Stimulated activated CD8-positive, alpha-beta memory T cell treated with anti-CD3 and anti-CD28 coated beads, Interleukin-12 subunit alpha, Interleukin-12 subunit beta, amount 100 ng/mL, for 1 hour (primary cell): ENCODE measurements at regions not wholly inside any gene's neighbourhood (a gene's known extent, or its start where the extent isn't known, plus 50 kb on each side); places are given as distances from the start of the nearest gene placed in this dataset.
"Not testable (repeated sequence)": the region's sequence is repeated elsewhere in the genome, so short reads cannot be mapped to it uniquely, and the experiment has no call there.

Experiments
- DNase-seq: peaks from one replicate; pipeline ENCODE4 v3.0.0-alpha.2; 2020; ENCODE audit warnings: low read depth

DNA sequence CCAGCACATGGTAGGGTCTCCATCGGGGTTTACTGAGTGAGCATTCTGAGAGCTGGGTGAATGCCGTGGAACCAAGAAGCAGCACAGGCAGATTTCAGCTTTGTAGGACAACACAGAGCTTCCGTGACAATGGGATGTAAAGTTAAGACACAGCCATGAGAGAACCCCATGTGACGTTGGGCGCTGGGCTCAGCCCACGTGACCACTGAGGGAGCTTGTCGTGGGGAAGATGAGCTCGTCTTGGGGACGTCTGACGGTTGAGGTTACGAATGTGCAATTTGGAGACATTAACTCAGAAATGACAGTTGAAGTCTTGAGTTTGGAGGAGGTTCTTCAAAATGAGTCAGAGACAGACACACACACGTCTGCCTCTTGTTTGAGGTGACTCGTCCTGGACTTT, 51.5 kb upstream of the MUC20 start:
- not testable (repeated sequence) for DNase-seq

DNA sequence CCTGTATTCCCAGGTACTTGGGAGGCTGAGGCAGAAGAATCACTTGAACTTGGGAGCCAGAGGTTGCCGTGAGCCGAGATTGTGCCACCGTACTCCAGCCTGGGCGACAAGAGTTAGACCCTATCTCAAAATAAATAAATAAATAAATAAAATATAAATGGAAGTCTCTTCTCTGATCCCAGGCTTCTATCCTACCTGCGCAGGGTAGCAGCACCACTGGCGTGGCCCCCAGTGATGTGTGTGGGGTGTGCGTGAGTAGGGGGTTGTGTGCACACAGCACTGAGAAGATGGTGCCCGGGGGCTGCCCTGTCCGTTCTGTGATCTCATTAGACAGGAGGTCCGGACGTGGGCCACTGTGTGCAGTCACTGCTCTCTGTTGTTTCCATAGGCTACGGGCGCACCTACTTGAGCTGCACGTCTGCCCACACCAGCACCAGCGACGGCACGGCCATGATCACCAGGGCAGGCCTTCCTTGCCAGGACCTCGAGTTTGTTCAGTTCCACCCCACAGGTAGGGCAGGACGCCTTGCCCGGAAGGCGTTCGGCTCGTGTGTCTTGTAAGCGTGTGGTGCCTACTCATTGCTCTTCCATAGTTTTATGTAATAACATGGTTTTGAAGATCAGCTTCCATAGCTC, 52.5 kb upstream of the MUC20 start:
- DNase-seq, result not testable (repeated sequence)

DNA sequence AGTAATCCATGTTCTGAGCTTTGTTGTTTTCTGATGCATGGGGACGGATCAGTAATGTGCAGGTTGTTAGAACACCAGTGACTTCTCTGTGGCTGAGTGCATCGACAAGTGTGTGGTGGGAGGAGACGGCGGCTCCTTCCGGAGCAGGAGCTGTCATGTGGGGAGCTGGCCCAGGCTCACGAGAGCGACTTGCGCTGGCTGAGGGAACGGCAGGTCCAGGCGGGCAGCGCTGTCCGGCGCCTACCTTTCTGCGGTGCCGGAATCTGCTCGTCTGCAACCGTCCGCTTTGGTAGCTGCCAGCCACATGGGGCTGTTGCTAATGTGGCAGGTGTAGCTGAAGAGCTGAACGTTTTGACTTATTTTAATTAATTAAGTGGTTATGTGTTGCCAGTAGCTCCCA, 55.5 kb upstream of the MUC20 start:
- DNase-seq, result not testable (repeated sequence)

DNA sequence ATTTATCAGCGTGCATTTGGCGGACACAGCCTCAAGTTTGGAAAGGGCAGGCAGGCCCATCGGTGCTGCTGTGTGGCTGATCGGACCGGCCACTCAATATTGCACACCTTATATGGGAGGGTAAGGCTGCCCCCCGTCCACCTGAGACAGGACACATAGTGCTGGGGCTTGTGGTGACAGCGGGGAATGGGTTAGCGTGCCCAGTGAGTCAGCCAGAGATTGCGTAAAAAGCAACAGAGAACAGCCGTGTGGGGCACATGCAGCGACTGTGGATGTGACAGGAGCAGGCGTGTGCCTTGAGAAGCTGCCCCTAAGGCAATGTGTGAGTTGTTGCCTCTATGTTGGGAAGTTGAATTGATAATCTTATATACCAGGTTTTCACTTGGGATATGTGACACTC, 56.6 kb upstream of the MUC20 start:
- not testable (repeated sequence) for DNase-seq

DNA sequence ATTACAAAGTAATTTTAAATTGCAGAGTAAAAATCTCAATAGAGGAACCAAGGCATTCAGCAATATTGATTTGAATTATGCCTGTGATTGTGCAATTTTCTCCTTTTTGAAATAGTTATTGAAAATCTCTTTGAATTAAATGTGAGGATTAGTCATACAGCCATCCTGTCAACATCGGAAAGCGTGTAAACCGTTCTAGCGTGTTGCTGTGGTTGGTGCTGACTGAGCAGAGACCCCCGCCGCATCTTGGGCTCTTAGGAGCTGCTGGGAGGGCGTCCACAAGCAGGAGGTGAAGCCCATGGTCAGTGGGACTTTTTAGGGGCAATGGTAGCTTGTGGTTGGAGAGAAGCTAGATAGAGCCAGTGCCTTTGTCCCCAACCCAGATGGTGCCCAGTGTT, 61.6 kb upstream of the MUC20 start:
- DNase-seq, result not testable (repeated sequence)

DNA sequence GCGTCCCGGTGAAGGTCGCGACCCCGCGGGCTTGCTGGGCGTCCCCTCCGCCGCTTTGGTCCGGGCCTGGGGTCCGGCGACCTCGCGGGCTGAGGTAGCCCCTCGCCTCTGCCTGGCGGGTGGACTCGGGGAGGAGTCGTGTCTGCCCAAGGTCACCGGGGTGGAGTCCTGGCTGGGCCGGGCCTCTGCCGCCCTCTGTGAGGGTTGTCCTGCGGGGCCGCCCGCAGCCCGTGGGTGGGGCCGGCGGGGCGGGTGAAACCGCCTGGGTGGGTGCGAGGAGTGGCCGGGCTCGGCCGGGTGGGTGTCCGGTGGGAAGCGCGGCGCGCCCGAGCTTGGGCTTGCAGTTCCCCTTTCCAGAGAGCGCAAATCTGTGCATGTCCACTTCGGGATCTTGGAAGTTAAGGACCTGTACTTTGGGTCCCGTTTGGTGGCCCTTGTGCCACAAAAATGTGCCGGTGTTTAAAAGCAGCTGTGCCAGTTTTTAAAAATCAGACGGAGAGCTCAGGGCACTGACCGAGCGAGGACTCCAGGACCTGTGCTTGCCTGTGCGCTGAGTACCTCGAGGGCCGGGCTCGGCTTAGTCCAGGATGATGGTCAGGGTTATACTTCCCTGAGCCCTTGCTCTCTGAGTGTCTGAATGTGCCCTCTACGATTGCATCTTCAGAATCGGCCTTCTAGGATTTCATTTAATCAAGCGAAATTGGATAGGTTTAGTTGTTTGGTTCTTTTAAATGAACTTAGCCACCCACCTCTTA, 62.2 kb upstream of the MUC20 start:
- not testable (repeated sequence) for DNase-seq

DNA sequence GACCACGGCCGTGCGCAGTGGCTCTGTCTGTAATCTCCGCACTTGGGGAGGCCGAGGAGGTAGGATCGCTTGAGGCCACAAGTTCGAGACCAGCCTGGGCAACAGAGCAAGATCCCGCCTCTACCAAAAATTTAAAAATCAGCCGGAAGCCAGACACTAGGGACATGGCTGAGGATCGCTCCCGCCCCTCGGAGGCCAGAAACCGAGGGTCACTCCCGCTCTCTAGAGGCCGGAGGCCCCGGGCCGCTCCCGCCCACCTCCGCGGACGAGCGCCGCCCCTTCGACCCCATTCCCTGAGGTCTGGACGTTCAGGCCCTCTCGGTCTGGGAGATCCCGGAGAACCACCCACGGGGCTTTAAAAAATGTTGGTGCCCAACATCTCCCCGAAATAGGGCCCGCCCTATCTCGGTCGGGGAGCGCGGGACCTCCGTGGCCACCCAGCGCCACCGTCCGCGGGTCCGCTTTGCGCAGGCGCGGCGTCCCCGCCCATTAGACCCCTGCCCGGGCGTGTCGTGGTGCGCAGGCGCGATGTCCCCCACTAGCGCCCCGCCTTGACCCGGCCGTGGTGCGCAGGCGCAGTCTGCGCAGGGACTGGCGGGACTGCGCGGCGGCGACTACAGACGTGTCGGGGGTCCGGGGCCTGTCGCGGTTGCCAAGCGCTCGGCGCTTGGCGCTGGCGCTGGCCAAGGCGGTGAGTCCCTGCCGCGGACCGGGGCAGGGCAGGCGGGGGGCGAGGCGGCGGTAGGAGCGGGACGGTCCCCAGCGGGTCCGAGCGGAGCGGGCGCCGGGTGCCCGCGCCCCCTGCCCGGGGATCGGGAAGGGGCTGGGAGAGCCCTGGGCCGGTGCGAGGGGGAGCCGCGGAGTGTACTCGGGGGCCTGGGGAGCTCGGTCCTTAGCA, 63.1 kb upstream of the MUC20 start:
- peak; percentile 88 for DNase-seq

DNA sequence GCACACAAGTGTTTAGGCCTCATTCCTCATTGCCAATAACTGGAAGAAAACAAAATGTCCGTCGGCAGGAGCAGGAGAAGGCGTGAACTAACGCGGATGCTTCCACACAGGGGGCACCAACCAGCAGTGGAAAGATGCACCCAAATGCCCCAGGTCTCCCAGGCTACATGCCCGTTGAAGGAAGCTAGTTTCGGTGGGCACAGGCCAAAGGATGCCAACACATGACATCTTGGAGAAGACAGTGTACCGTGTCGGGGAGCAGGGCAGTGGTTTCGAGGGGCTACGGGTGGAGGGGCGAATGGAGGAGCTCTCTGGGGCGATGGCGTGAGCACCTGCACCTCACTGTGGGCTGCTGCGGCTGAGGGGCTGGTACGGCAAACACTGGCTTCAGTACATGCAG, 64.7 kb upstream of the MUC20 start:
- not testable (repeated sequence) for DNase-seq

DNA sequence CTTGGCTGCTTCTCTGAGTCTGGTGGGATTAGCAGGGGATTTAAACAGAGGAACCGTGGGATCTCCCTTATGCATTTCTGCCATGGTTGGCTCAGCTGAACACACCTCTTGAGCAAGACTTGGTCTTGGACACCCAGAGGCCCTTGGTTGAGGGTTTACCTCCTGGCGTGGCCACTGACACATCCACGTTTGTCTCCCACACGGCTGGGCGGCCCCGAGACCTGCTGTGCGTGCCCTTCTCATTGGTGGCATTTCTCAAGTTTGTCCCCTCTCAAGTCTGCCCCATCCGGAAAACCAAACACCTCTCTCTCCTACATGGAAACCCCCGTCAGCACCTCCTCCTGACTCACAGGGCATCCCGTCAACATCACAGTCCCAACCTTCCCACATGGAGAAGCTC, 66.0 kb upstream of the MUC20 start:
- DNase-seq, result not testable (repeated sequence)

DNA sequence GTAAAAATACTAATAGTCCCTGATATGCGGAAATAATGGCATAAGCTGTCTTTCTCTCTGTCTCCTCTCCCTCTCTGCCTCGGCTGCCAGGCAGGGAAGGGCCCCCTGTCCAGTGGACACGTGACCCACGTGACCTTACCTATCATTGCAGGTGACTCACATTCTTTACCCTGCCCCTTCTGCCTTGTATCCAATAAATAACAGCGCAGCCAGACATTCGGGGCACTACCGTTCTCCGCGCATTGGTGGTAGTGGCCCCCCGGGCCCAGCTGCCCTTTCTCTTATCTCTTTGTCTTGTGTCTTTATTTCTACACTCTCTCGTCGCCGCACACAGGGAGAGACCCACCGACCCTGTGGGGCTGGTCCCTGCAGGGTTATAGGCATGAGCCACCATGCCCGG, 66.6 kb upstream of the MUC20 start:
- not testable (repeated sequence) for DNase-seq

DNA sequence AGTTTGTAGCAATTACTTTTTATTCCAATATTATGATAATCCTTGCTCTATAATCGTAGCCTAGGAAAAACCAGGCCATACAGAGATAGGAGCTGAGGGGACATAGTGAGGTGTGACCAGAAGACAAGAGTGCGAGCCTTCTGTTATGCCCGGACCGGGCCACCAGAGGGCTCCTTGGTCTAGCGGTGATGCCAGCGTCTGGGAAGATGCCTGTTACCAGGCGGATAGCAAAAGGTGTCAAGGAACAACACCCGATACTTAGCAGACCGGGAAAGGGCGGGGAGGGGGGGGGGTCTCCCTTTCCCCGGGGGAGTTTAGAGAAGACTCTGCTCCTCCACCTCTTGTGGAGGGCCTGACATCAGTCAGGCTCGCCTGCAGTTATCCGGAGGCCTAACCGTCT, 67.1 kb upstream of the MUC20 start:
- DNase-seq, result not testable (repeated sequence)

DNA sequence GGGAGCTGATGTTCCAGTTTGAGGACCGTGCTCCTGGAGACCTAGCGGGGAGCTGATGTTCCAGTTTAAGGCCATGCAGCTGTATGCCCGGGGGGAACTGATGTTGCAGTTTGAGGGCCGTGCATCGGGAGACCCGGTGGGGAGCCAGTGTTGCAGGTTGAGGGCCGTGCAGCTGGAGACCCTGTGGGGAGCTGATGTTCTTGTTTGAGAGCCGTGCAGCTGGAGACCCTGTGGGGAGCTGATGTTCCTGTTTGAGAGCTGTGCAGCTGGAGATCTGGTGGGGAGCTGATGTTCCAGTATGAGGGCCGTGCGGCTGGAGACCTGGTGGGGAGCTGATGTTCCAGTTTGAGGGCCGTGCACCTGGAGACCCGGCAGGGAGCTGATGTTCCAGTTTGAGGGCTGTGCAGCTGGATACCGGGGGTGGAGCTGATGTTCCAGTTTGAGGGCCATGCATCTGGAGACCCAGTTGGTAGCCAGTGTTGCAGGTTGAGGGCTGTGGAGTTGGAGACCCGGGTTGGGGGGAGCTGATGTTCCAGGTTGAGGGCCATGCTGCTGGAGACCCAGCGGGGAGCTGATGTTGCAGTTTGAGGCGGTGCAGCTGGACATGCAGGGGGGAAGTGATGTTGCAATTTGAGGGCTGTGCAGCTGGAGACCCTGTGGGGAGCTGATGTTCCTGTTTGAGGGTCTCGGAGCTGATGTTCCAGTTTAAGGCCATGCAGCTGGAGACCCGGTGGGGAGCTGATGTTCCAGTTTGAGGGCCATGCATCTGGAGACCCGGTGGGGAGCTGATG, 64.4 kb upstream of the APOD start:
- DNase-seq, result not testable (repeated sequence)

DNA sequence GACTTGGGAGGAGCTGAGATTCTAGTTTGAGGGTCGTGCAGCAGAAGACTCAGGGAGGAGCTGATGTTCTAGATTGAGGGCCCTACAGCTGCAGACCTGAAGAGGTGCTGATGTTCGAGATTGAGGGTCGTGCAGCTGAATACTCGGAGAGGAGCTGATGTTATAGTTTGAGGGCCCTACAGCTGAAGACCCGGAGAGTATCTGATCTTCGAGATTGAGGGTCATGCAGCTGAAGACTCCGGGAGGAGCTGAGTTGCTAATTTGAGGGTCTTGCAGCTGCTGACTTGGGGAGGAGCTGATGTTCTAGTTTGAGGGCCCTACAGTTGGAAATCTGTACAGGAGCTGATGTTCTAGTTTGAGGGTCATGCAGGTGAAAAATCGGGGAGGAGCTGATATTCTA, 62.1 kb upstream of the APOD start:
- DNase-seq, result not testable (repeated sequence)

DNA sequence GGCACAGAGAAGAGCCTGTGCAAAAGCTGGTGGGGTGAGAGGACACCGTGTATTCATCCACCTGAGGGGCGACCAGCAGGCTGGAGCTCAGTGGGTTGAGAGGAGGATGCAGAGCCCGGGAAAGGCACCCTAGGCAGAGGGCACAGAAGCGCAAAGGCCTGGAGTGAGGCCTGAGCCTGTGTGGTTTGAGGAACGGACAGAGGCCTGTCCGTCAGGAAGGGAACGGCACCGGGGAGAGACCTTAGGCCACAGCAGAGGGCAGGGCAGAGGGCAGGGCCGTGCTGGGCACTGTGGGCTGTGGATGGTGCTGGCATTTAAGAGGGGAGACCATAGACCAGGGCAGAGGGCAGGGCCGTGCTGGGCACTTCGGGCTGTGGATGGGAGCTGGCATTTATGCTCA, 59.5 kb upstream of the APOD start:
- not testable (repeated sequence) for DNase-seq

DNA sequence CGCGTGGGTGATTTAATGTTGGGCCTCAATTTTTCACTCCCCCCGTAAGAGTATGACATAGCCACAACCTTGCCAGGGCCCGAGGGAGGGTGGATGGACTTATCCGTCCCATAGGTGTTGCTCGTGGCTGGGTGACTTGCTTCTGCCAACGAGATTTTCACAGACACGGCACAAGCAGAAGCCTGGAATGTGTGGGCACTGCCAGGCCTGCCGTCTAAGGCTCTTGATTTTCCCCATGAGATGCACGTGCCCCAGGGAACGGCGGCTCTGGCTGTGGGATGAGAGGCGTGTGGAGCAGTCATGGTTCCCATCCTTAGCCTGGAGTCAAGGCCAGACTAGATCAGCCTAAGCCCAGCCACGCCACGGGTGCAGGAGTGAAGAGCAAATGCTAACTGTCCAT, 58.6 kb upstream of the APOD start:
- DNase-seq, result not testable (repeated sequence)

DNA sequence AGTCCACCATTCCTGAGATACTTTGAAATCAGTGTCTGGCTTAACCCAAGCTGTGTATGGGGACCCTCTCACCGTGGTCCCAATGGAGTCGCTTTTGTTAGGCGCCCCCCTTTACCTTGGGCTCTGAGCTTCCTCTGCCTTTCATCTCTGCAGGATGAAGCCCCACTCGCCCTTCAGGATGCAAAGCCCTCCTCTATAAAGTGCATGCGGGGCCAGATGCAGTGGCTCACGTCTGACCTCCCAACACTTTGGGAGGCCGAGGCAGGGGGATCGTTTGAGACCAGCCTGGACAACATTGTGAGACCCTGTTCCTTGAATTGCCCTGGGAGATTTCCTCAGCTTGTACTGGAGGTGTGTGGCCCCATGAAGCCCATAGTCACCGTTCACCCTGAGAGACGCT, 54.7 kb upstream of the APOD start:
- DNase-seq, result not testable (repeated sequence)

DNA sequence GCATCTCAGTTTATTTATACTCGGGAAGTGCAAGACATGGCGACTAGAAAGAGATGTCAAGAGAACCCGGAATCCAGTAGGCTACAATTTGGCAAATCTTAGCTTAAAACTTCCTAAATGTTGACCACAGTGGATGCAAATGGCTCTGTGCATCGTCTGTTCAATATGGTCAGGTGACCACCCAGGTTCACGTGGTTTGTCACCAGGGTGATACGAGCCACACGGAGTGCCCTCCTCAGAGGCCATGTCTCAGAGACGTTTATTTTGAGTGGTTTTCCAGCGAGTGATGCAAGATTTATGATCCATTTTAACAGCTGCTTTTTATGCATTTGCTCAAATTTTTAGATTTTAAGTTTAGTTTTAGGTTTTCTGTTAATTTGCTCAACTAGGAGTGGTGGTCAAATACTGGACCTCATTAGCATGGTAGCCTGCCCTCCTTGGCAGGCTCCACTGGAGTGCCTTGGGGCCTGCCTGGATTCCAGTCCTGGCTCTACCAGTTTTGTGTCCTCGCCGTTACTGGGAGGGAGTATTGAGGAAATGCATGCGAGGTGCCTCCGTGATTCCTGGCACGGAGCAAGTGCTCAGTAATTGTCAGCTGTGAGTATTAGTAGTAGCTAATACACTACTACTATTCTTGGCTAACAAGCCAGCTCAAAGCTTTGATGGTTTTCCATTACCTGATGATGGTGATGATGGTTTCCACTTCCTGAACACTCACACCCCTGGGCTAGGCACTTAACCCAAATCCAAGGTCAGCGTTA, 53.9 kb upstream of the APOD start:
- not testable (repeated sequence) for DNase-seq

DNA sequence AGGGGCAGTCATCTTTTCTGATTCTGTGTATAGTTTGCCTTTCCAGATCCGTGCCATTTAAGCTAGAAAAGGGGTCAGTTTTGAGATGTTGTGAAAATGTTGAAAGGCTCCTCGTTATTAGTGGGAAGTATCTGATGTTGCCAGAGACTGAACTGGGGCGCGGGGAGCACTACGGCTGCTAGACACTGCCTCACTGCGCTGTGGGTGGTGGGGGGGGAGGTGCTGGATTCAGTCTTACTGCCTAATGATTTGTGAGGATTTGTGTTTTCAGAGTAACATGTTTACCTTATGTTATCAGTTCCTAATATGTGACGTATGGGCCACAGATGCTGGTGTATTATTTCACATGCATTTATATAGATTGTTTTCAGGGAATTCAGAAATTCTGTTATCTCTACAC, 53.3 kb upstream of the APOD start:
- DNase-seq, result not testable (repeated sequence)

DNA sequence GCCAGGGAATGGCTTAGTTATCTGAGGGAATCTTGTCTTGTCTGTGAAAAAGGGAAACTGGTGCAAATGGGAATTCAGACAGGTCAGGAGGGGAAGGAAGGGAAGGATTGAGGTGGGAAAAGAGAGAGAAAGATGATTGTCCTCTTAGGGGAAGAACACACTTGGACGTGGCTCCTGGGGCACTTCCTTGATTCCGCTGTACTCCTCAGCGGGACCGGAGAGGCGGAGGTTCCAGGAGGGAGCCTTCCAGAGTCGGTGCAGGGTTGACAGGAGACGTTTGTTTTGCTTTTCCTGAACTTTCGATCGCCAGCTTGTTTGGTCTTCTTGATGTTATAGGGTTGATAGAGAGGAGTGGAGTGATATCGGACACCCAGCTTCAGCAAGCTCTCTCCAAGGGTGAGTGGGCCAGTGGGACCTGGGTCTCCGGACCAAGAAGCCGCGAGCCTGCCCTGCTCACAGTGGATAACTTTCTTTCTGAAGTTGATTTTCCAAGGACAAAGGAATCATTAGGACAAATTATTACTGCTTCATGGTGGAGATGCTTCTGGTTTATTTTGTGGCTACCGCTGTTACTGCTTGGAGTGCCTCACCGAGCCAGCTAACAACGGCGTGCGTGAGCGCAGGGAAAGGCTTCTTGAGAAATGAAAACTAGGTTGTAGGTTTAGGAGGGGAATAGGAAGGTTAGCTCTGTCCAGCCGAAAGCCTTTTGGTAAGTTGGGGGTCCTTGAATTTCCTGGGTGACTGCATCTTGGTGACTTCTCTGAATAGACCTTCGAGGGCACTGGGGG, 52.4 kb upstream of the APOD start:
- not testable (repeated sequence) for DNase-seq

DNA sequence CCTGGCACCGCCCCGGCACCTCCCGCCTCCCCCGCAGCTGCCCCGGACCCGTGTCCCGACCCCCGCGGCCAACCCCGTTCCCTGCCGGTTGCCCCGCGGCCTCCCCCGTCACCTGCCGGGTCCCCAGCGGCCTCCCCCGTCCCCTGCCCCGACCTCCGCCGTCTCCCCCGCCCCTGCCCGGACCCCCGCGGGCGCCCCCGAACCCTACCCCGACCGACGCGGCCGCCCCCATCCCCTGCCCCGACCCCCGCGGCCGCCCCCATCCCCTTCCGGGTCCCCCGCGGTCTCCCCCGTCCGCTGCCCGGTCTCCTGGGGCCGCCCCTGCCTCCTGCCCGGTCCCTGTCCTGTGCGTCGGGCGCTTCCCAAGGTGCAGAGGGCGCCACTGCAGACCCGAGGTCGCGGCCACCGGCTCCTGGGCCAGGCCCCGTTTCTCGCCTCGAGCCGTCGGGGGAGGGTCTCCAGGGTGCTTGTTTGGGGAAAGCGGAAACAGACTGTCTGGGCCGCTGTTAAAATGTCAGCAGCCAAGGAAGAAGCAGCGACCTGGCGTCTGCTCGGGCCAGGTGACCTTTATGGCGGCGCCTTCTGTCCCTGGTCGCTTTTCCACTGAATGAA, 51.6 kb upstream of the APOD start:
- DNase-seq, result not testable (repeated sequence)
